ENCODE measurements at regions not wholly inside any gene's neighbourhood (a gene's known extent, or its start where the extent isn't known, plus 50 kb on each side); places are given as distances from the start of the nearest gene placed in this dataset.

DNA sequence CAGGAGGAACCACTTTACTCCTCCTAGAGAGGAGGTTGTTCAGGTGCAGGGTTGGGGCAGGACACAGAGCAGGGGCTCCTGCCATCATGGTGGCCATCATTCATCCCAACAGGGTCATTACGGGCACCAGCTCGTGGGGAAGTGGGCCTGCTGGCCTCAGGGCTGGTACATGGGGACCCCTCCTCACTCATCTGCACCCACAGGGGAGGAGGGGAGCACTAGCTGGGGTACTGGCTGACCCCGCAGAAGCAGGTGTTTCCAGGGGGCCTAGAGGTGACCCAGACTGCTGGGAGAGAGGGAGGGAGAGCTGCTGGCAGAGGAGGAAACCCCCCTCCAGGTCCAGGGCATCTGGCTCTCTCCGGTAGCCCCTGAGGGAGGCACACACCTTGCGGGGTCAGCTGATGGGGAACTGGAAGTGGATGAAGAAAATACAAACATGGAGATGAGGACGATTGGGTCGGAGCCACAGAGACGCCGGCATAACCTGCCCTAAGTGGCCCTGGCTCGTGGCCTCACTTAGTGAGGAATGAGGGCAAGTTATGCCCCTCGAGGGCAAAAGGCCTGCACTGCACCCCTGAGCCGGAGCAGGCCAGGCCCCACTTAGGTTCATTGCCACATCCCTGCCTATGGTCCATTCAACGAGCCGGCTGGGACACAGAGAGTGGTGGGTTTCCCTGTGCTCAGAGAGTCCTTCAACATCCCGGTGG, 76.2 kb downstream of the SOX1 start:
- TF ChIP-seq CTCF (IDR thresholded peaks at IDR 0.05): no peak
- H3K36me3 ChIP-seq: no peaks in the 10 kb centered on the region
- no peak overlapping the region for H3K27ac ChIP-seq
- no peak overlapping the region for H3K4me3 ChIP-seq
- no peaks in the 10 kb centered on the region for H3K27me3 ChIP-seq (replicated peaks; ENCODE audit: insufficient read depth)
- ATAC-seq (ENCODE audit: insufficient number of reproducible peaks, low FRiP score, low read depth): no peak
- H3K4me1 ChIP-seq (ENCODE audit: control insufficient read depth in 1 of 2, low read depth in 2 of 2): no peaks in the 10 kb centered on the region
- no peaks in the 10 kb centered on the region for H3K9me3 ChIP-seq
- no peak for DNase-seq (ENCODE audit: low spot score)

DNA sequence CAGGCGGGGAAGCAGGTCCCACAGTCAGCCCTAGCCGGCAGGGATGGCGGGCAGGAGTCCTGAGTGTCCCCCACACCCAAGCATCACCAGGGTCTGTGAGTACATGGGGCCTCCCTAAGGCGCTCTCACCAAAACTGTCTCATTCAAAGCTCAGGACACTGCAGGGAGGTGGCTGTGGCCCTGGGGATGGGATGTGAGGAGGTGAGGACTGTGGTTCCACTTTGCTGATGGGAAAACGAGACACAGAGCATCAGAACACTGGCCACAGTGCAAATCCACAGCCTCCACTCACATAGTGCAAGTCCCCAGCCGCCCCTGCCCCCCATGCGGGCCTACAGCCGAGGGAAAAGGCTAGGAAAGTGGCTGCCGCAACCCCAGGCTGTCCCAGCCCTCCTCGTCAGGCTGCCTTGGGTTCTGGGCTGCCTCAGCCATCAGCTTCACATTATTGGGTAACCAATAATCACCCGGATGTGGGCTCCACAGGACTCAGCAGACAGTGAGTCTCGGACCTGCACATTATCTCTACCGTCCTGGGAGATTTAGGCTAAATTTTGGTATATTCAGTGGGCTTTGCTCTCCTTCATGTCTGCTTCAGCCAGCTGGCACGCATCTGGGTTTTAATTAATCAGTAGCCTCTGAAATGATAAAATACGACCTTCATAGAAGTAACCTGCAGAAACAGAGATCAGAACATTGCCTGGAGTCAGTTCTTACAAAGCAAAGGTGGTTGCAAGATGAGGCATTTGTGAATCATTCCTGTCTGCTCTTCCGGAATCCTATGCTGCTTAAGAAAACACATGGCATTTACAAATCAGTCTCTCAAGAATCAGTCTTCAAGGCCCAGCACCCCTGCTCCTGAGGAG, 77.0 kb downstream of the SOX1 start:
- no peaks in the 10 kb centered on the region for H3K36me3 ChIP-seq
- no peak overlapping the region for H3K4me3 ChIP-seq
- ATAC-seq (ENCODE audit: insufficient number of reproducible peaks, low FRiP score, low read depth): no peak
- no peaks in the 10 kb centered on the region for H3K27me3 ChIP-seq (replicated peaks; ENCODE audit: insufficient read depth)
- H3K9me3 ChIP-seq: no peaks in the 10 kb centered on the region
- no peak overlapping the region for H3K27ac ChIP-seq
- TF ChIP-seq CTCF (IDR thresholded peaks at IDR 0.05): no peak
- no peak for DNase-seq (ENCODE audit: low spot score)
- no peaks in the 10 kb centered on the region for H3K4me1 ChIP-seq (ENCODE audit: control insufficient read depth in 1 of 2, low read depth in 2 of 2)

DNA sequence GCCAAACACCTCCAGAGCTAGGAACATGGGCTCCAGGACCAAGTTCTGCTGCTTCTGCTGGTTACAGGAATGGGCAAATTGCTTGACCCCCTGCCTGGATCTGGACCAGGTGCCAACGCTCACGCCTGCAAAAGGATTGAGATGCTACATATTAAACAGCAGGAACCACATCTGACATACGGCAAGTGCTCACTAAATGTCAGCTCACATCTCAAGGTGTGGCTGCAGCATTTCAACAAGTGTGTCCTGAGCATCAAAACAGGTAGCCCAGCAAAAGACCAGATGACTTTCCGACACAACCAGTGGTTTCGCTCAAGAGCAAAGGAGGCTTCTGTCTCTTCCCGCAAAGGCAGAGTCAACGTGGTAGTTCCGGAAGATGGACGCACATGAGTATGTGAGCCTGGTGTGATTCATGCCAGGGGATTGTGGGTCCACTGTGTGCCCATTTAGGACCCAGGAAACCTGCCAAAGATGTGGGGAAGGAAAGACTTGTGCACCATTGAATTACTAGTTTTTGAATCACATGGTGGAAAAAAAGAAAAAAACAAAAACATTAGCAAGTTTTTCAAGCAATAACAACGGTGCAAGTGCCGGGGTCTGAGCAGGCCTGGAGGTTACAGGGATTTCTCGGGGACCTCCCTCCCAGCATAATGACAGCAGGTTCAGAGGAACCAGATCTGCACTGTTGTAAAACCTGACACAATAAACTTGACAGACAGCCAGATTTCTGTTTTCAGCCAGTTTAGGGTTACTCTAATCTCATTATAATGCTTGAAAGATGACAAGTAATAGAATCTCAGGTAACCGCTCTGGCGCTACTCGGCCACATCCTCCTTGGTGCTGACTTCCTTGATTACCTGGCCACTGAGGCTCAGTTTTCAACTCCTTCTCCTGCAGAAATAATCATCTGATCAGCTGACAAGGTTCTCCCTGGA, 77.9 kb downstream of the SOX1 start:
- Histone ChIP-seq H3K4me1 (ENCODE audit: control insufficient read depth in 1 of 2, low read depth in 2 of 2) (no peaks in the 10 kb centered on the region), H3K27me3 (replicated peaks; ENCODE audit: insufficient read depth) (no peaks in the 10 kb centered on the region), H3K36me3 (no peaks in the 10 kb centered on the region), H3K4me3 (no peak overlapping the region), H3K27ac (no peak overlapping the region), H3K9me3 (no peaks in the 10 kb centered on the region)
- no peak for ATAC-seq (ENCODE audit: insufficient number of reproducible peaks, low FRiP score, low read depth)
- no peak for TF ChIP-seq CTCF (IDR thresholded peaks at IDR 0.05)
- no peak for DNase-seq (ENCODE audit: low spot score)

DNA sequence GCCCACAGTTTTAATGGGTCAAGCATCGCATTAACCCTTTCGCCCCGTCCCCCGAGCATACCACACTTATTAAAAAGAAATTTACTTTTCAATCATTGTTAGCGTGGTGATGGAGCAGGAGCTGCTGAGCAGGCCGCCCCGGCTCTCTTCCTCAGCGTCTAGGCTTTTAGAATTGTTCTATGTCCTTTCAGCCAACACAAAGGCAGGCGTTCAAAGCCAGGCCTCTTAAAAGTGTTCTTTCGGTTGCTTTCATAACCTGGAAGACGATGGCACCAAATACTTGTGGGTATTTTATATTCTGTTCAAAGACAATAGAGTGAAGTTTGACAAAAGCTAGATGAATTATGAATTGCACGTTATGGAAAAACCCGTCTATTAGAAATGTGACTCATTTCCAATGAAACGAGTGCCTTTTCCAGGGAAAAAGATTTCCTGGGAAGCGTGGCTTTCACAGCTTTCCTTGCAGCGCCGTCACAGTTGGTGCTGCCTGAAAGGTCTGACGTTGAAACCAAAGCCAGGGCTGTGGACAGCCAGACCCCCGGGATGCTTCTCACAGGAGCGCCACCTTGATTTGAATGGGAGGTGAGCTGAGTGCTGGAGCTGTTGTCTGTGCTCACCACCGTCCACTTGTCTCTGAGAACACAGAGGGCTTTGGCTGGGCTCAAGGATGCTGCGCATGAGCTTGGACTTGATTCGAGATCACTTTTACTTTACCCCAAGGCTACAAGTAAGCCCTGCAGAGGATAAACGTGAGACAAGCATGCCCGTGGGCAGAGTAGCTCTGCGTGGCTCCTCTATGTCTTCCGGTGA, 78.8 kb downstream of the SOX1 start:
- ATAC-seq (ENCODE audit: insufficient number of reproducible peaks, low FRiP score, low read depth) (no peak), DNase-seq (ENCODE audit: low spot score) (no peak)
- H3K27me3 ChIP-seq (replicated peaks; ENCODE audit: insufficient read depth): no peaks in the 10 kb centered on the region
- H3K27ac ChIP-seq: no peak overlapping the region
- H3K4me3 ChIP-seq: no peak overlapping the region
- no peaks in the 10 kb centered on the region for H3K9me3 ChIP-seq
- no peak for TF ChIP-seq CTCF (IDR thresholded peaks at IDR 0.05)
- no peaks in the 10 kb centered on the region for H3K36me3 ChIP-seq
- no peaks in the 10 kb centered on the region for H3K4me1 ChIP-seq (ENCODE audit: control insufficient read depth in 1 of 2, low read depth in 2 of 2)

All from thoracic aorta (tissue), 2 donors.